Activated CD8-positive, alpha-beta T cell treated with anti-CD3 and anti-CD28 coated beads for 36 hours (primary cell): ENCODE measurements at regions not wholly inside any gene's neighbourhood (a gene's known extent, or its start where the extent isn't known, plus 50 kb on each side); places are given as distances from the start of the nearest gene placed in this dataset.
"Not testable (repeated sequence)": the region's sequence is repeated elsewhere in the genome, so short reads cannot be mapped to it uniquely, and the experiment has no call there.

Source experiments
- ATAC-seq: fragments of 200-7000 bp; cut with Tn5 transposase; one replicate; pipeline ENCODE4 v1.10.0; 2021; ENCODE audit warnings: mild to moderate bottlenecking, moderate library complexity
- CTCF ChIA-PET: fragments of 350-600 bp; sonication (Branson Sonifier 250); formaldehyde crosslinking; loops from one replicate; lab custom pipeline; 2021; ENCODE audit warnings: antibody characterized with exemption; lab: Charles Lee
- POLR2A ChIA-PET: fragments of 350-600 bp; sonication (Branson Sonifier 250); formaldehyde crosslinking; loops from one replicate; lab custom pipeline; 2021; ENCODE audit warnings: antibody characterized with exemption; lab: Charles Lee
- DNase-seq: peaks from one replicate; pipeline ENCODE4 v3.0.0-alpha.2; 2020
- H3K27ac Mint-ChIP-seq: one replicate; pipeline ENCODE4 v1.8.0; 2021; ENCODE audit warnings: mild to moderate bottlenecking, mixed read lengths
- H3K27me3 Mint-ChIP-seq: one replicate; pipeline ENCODE4 v1.8.0; 2021; ENCODE audit warnings: mixed read lengths
- H3K36me3 Mint-ChIP-seq: one replicate; pipeline ENCODE4 v1.8.0; 2021; ENCODE audit warnings: low read depth, mixed read lengths
- H3K4me1 Mint-ChIP-seq: one replicate; pipeline ENCODE4 v1.8.0; 2021; ENCODE audit warnings: low read depth, mixed read lengths
- H3K4me3 Mint-ChIP-seq: one replicate; pipeline ENCODE4 v1.8.0; 2021; ENCODE audit warnings: mild to moderate bottlenecking, moderate library complexity, mixed read lengths
- H3K9me3 Mint-ChIP-seq: one replicate; pipeline ENCODE4 v1.8.0; 2021; ENCODE audit warnings: mixed read lengths
- intact Hi-C: fragments of 100-400 bp; cut with micrococcal nuclease; formaldehyde crosslinking; loops from one replicate; pipeline ENCODE4 v1.10.0; 2022
- TF ChIP-seq, protein P1 (sequence below): fragments of 200-600 bp; IDR thresholded peaks from one replicate; pipeline ENCODE4 v1.8.0; 2022; ENCODE audit warnings: antibody characterized with exemption, mild to moderate bottlenecking

GRCh38 chrX:1841746-1842145, 226.9 kb downstream of the ASMT start:
- Mint-ChIP-seq H3K4me1 (no peaks in the 10 kb centered on the region), H3K27ac (no peak overlapping the region), H3K9me3 (peaks cover 6% of the 10 kb centered on the region), H3K36me3 (no peaks in the 10 kb centered on the region), H3K27me3 (no peaks in the 10 kb centered on the region), H3K4me3 (no peak overlapping the region)
- CTCF ChIA-PET, result no interaction called here
- TF ChIP-seq, protein P1, sequence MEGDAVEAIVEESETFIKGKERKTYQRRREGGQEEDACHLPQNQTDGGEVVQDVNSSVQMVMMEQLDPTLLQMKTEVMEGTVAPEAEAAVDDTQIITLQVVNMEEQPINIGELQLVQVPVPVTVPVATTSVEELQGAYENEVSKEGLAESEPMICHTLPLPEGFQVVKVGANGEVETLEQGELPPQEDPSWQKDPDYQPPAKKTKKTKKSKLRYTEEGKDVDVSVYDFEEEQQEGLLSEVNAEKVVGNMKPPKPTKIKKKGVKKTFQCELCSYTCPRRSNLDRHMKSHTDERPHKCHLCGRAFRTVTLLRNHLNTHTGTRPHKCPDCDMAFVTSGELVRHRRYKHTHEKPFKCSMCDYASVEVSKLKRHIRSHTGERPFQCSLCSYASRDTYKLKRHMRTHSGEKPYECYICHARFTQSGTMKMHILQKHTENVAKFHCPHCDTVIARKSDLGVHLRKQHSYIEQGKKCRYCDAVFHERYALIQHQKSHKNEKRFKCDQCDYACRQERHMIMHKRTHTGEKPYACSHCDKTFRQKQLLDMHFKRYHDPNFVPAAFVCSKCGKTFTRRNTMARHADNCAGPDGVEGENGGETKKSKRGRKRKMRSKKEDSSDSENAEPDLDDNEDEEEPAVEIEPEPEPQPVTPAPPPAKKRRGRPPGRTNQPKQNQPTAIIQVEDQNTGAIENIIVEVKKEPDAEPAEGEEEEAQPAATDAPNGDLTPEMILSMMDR, result no peak
- DNase-seq (no peak), ATAC-seq (no peak)
- POLR2A ChIA-PET, result no interaction called here
- intact Hi-C loops, result no loop called here

- H3K27ac Mint-ChIP-seq, CTCF ChIA-PET, H3K4me1 Mint-ChIP-seq, intact Hi-C loops, DNase-seq, H3K27me3 Mint-ChIP-seq, POLR2A ChIA-PET, ATAC-seq, H3K9me3 Mint-ChIP-seq, H3K36me3 Mint-ChIP-seq, H3K4me3 Mint-ChIP-seq: not testable (repeated sequence)
Observed at GRCh38 chrX:1847000-1847399, 232.1 kb downstream of the ASMT start.

GRCh38 chrX:1847790-1848189, 232.9 kb downstream of the ASMT start:
- not testable (repeated sequence) for H3K27me3 Mint-ChIP-seq

DNA sequence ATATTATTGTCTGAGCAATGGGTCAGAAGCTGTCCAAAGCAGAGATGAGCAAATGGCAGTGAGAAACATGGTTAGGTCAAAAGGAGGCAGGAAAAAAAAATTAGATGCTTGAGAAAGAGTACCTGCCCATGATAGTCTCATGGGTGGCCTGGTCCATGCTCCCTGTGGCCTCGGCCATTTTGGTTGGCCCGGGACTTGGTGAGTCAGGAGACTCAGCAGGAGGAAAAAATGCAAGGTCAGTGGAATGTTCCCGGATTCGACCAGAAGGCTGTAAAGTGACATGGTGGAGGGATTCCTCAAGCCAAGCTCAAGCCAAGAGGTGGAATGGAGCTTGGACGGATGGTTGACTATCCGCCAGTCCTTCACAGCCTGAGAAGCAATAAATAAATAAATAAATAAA, 236.7 kb downstream of the ASMT start:
- TF ChIP-seq, protein P1, result no peak
- Mint-ChIP-seq H3K4me3 (no peak overlapping the region), H3K9me3 (no peaks in the 10 kb centered on the region), H3K4me1 (no peaks in the 10 kb centered on the region), H3K27me3 (no peaks in the 10 kb centered on the region), H3K36me3 (no peaks in the 10 kb centered on the region), H3K27ac (no peak overlapping the region)
- no peak for ATAC-seq
- DNase-seq, result no peak
- intact Hi-C loops, result no loop called here
- POLR2A ChIA-PET, result no interaction called here
- CTCF ChIA-PET, result no interaction called here

More at GRCh38 chrX:1847790-1848189, 232.9 kb downstream of the ASMT start:
- H3K27ac Mint-ChIP-seq, H3K4me1 Mint-ChIP-seq, DNase-seq, POLR2A ChIA-PET, H3K9me3 Mint-ChIP-seq, CTCF ChIA-PET, ATAC-seq, intact Hi-C loops, H3K4me3 Mint-ChIP-seq, H3K36me3 Mint-ChIP-seq: not testable (repeated sequence)

GRCh38 chrX:1852082-1852481, 237.2 kb downstream of the ASMT start:
- Mint-ChIP-seq H3K4me3 (no peak overlapping the region), H3K27ac (no peak overlapping the region), H3K36me3 (no peaks in the 10 kb centered on the region), H3K27me3 (no peaks in the 10 kb centered on the region), H3K4me1 (no peaks in the 10 kb centered on the region), H3K9me3 (no peaks in the 10 kb centered on the region)
- DNase-seq (no peak), ATAC-seq (no peak)
- TF ChIP-seq, protein P1, result no peak
- ChIA-PET CTCF (no interaction called here), POLR2A (no interaction called here)
- intact Hi-C loops, result no loop called here

DNA sequence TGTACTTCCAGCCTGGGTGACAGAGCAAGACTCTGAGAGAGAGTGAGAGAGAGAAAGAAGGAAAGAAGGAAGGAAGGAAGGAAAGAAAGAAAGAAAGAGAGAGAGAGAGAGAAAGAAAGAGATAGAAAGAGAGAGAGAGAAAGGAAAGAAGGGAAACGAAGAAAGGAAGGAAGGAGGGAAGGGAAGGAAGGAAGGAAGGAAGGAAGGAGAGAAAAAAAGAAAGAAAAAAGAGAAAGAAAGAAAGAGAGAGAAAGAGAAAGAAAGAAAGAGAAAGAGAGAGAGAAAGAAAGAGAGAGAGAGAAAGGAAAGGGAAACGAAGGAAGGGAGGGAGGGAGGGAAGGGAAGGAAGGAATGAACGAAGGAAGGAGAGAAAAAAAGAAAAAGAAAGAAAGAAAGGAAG, 238.6 kb downstream of the ASMT start:
- H3K27ac Mint-ChIP-seq, result no peak overlapping the region
- POLR2A ChIA-PET, result no interaction called here
- no peaks in the 10 kb centered on the region for H3K36me3 Mint-ChIP-seq
- ATAC-seq (no peak), DNase-seq (no peak)
- TF ChIP-seq, protein P1, result no peak
- H3K4me3 Mint-ChIP-seq, result no peak overlapping the region
- no peaks in the 10 kb centered on the region for H3K9me3 Mint-ChIP-seq
- intact Hi-C loops, result no loop called here
- CTCF ChIA-PET, result no interaction called here
- H3K4me1 Mint-ChIP-seq, result no peaks in the 10 kb centered on the region
- no peaks in the 10 kb centered on the region for H3K27me3 Mint-ChIP-seq
